WI38 (cell line): ENCODE measurements at regions not wholly inside any gene's neighbourhood (a gene's known extent, or its start where the extent isn't known, plus 50 kb on each side); places are given as distances from the start of the nearest gene placed in this dataset.

ENCODE experiments used
- H3K4me3 ChIP-seq: 2 replicates; pipeline ENCODE4 v1.5.1; 2011; ENCODE audit warnings: low read depth, mild to moderate bottlenecking, control low read depth, low read length
- TF ChIP-seq, protein P1 (sequence below): IDR thresholded peaks from 2 replicates; pipeline ENCODE4 v1.5.1; 2012; ENCODE audit warnings: low read depth, mild to moderate bottlenecking, control low read depth, low read length

DNA sequence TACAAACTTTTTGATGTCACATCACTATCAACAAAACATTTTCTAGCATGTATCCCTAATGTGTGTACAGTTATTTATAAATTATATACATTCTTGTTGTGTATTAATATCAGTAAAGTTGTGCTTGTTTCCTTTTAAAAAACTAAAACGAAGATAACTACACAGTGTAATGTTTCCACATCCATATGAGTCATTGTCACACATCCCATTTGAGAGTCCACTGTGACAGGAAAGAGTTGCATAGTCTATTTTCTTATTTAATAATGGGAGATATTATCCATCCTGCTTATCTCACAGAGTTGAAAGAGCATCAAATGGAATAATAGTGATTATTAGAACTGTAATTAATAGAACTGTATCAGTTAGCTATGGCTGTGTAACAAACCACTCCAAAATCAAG lies 434.0 kb upstream of the CLINT1 start:
- H3K4me3 ChIP-seq: no peak overlapping the region
- TF ChIP-seq, protein P1, sequence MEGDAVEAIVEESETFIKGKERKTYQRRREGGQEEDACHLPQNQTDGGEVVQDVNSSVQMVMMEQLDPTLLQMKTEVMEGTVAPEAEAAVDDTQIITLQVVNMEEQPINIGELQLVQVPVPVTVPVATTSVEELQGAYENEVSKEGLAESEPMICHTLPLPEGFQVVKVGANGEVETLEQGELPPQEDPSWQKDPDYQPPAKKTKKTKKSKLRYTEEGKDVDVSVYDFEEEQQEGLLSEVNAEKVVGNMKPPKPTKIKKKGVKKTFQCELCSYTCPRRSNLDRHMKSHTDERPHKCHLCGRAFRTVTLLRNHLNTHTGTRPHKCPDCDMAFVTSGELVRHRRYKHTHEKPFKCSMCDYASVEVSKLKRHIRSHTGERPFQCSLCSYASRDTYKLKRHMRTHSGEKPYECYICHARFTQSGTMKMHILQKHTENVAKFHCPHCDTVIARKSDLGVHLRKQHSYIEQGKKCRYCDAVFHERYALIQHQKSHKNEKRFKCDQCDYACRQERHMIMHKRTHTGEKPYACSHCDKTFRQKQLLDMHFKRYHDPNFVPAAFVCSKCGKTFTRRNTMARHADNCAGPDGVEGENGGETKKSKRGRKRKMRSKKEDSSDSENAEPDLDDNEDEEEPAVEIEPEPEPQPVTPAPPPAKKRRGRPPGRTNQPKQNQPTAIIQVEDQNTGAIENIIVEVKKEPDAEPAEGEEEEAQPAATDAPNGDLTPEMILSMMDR: no peak

GRCh38 chr5:158289967-158290366 lies 431.0 kb upstream of the CLINT1 start:
- TF ChIP-seq, protein P1: no peak

GRCh38 chr5:158288272-158288657 lies 429.3 kb upstream of the CLINT1 start:
- no peak overlapping the region for H3K4me3 ChIP-seq
- TF ChIP-seq, protein P1: no peak

More at GRCh38 chr5:158289967-158290366, 431.0 kb upstream of the CLINT1 start:
- no peak overlapping the region for H3K4me3 ChIP-seq

DNA sequence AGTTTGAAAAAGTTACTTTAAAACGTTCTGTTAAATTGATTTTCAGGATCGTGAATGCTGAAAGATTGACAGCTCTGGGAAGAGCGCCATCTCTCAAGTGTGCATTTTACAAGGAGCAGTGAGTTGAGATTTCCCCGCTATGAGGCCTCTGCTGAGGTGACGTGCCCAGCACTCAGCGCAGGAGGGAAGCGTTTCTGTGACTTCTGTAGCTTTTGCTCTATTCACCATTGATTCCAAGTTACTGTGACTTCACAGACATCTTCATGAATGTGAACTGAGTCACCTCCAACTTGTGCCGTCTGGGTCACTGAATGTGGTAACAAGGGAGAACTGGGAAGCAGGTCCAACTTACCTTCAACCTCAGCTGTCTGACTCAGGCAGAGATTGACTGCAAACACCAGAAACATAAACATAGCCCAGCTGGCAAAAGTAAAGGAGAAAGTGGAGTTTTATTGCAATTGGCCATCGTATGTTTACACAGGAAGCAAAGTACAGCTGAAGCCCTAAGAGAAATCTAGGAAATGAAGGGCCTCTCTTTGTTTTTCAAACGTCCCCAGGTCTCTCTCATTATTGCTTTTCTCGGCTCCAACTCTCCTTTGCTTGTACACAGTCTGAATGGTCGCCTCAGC lies 428.8 kb upstream of the CLINT1 start:
- TF ChIP-seq, protein P1: no peak
- no peak overlapping the region for H3K4me3 ChIP-seq

DNA sequence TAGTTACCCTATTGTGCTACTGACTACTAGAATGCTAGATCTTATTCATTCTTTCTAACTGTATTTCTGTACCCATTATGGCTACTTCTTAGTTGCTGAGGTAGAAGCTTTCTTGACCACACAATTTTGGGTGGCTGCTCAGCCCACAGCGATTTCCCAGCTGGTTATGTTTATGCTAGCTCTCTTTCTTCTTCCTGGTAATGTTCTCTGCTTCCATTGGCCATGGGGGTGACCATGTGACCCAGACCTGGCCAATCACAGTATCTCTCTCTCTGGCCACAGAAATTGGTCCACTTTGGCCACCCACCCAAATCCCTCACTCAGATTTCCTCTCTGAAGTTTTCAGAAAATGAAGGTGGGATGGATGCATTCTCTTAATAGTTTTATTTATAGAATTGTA lies 427.9 kb upstream of the CLINT1 start:
- H3K4me3 ChIP-seq: no peak overlapping the region
- TF ChIP-seq, protein P1: no peak

- TF ChIP-seq, protein P1: no peak
Observed at GRCh38 chr5:158285698-158286097, 426.8 kb upstream of the CLINT1 start.

GRCh38 chr5:158284242-158284641 lies 425.3 kb upstream of the CLINT1 start:
- TF ChIP-seq, protein P1: no peak
- no peak overlapping the region for H3K4me3 ChIP-seq

More at GRCh38 chr5:158285698-158286097, 426.8 kb upstream of the CLINT1 start:
- H3K4me3 ChIP-seq: no peak overlapping the region
